ENCODE measurements at regions not wholly inside any gene's neighbourhood (a gene's known extent, or its start where the extent isn't known, plus 50 kb on each side); places are given as distances from the start of the nearest gene placed in this dataset.

- DNase-seq = no peak
Observed at GRCh38 chr18:30034818-30035217, 1007.7 kb downstream of the DSC3 start.

GRCh38 chr18:30016179-30016578 is 1026.4 kb downstream of the DSC3 start:
- no peak for DNase-seq

GRCh38 chr18:30004965-30005364 is 1037.6 kb downstream of the DSC3 start:
- DNase-seq = no peak

GRCh38 chr18:29982218-29982617 is 1060.3 kb downstream of the DSC3 start:
- DNase-seq = no peak

GRCh38 chr18:29979881-29980280 is 1062.7 kb downstream of the DSC3 start:
- no peak for DNase-seq

GRCh38 chr18:29969876-29970275 is 1072.7 kb downstream of the DSC3 start:
- no peak for DNase-seq

GRCh38 chr18:29962579-29962978 is 1080.0 kb downstream of the DSC3 start:
- no peak for DNase-seq

GRCh38 chr18:29960539-29960938 is 1082.0 kb downstream of the DSC3 start:
- DNase-seq = no peak

GRCh38 chr18:29930231-29930630 is 1112.3 kb downstream of the DSC3 start:
- no peak for DNase-seq

GRCh38 chr18:29928081-29928480 is 1114.5 kb downstream of the DSC3 start:
- DNase-seq = no peak

- DNase-seq = no peak
Observed at GRCh38 chr18:29925566-29925965, 1117.0 kb downstream of the DSC3 start.

- no peak for DNase-seq
Observed at GRCh38 chr18:29912351-29912750, 1130.2 kb downstream of the DSC3 start.

- DNase-seq = no peak
Observed at GRCh38 chr18:29892960-29893558, 1149.5 kb downstream of the DSC3 start.

- DNase-seq = no peak
Observed at GRCh38 chr18:29883114-29883513, 1159.4 kb downstream of the DSC3 start.

- no peak for DNase-seq
Observed at GRCh38 chr18:29882620-29883019, 1159.9 kb downstream of the DSC3 start.

- no peak for DNase-seq
Observed at GRCh38 chr18:29879763-29880162, 1162.8 kb downstream of the DSC3 start.

GRCh38 chr18:29874519-29875098 is 1167.9 kb downstream of the DSC3 start:
- DNase-seq = peak in 1 of 14 donors; percentile 1

- no peak for DNase-seq
Observed at GRCh38 chr18:29873211-29873610, 1169.3 kb downstream of the DSC3 start.

GRCh38 chr18:29871246-29871645 is 1171.3 kb downstream of the DSC3 start:
- no peak for DNase-seq

GRCh38 chr18:29862824-29863223 is 1179.7 kb downstream of the DSC3 start:
- DNase-seq = no peak

- no peak for DNase-seq
Observed at GRCh38 chr18:29855637-29856036, 1186.9 kb downstream of the DSC3 start.

- no peak for DNase-seq
Observed at GRCh38 chr18:29853126-29853525, 1189.4 kb downstream of the DSC3 start.

- DNase-seq = no peak
Observed at GRCh38 chr18:29849144-29849543, 1193.4 kb downstream of the DSC3 start.

- DNase-seq = no peak
Observed at GRCh38 chr18:29841631-29842030, 1200.9 kb downstream of the DSC3 start.

GRCh38 chr18:29840089-29840488 is 1202.5 kb downstream of the DSC3 start:
- no peak for DNase-seq
